PC-9 (cell line): ENCODE measurements at regions not wholly inside any gene's neighbourhood (a gene's known extent, or its start where the extent isn't known, plus 50 kb on each side); places are given as distances from the start of the nearest gene placed in this dataset.
"Not testable (repeated sequence)": the region's sequence is repeated elsewhere in the genome, so short reads cannot be mapped to it uniquely, and the experiment has no call there.

ENCODE experiments used
- EZH2 ChIP-seq: fragments of 200-600 bp; sonication (generic); IDR thresholded peaks from 2 replicates; pipeline ENCODE4 v1.8.0; 2017; ENCODE audit warnings: antibody characterized with exemption, low read depth
- TF ChIP-seq, protein P1 (sequence below): fragments of 200-600 bp; sonication (generic); conservative IDR thresholded peaks from 2 replicates; pipeline ENCODE4 v1.6.1; 2017; ENCODE audit warnings: mixed run types, antibody characterized with exemption, mild to moderate bottlenecking, moderate library complexity

GRCh38 chr2:16182311-16182815 lies 242.0 kb downstream of the MYCN start:
- TF ChIP-seq, protein P1, sequence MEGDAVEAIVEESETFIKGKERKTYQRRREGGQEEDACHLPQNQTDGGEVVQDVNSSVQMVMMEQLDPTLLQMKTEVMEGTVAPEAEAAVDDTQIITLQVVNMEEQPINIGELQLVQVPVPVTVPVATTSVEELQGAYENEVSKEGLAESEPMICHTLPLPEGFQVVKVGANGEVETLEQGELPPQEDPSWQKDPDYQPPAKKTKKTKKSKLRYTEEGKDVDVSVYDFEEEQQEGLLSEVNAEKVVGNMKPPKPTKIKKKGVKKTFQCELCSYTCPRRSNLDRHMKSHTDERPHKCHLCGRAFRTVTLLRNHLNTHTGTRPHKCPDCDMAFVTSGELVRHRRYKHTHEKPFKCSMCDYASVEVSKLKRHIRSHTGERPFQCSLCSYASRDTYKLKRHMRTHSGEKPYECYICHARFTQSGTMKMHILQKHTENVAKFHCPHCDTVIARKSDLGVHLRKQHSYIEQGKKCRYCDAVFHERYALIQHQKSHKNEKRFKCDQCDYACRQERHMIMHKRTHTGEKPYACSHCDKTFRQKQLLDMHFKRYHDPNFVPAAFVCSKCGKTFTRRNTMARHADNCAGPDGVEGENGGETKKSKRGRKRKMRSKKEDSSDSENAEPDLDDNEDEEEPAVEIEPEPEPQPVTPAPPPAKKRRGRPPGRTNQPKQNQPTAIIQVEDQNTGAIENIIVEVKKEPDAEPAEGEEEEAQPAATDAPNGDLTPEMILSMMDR = not testable (repeated sequence)
- TF ChIP-seq EZH2 = not testable (repeated sequence)
